ENCODE measurements at regions not wholly inside any gene's neighbourhood (a gene's known extent, or its start where the extent isn't known, plus 50 kb on each side); places are given as distances from the start of the nearest gene placed in this dataset.

DNA sequence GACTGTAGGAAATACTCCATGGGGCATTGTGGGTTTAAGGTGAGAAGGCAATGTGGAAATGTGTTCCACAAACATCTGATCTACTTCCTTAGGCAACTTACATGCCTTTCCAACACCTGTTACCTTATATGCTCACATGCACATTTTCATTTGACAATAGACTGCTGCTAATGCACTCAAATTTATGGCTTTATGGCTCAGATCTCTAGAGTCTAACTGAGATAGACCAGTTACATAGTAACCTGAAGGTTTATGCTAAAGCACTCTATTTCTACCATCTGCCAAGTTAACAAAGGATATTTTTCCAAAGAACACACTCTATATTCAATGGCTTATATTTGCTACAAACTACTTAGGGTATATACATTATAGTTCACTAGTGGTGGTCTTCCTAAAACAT, 969.0 kb downstream of the TECRL start:
- no peaks in the 10 kb centered on the region for H3K27me3 ChIP-seq (ENCODE audit: control insufficient read depth, extremely low read depth, insufficient read depth, low read length)
- no peaks in the 10 kb centered on the region for H3K79me2 ChIP-seq (ENCODE audit: control insufficient read depth, insufficient read depth, low read length)
- H4K20me1 ChIP-seq (ENCODE audit: control insufficient read depth, extremely low read depth, insufficient read depth, low read length) = no peaks in the 10 kb centered on the region
- no peak for FAIRE-seq
- dilution Hi-C loops (cut with MboI; ENCODE audit: extremely low pct_ligation_motif_present, low sequenced_read_pairs) = no loop called here
- no peak for DNase-seq (ENCODE audit: low read depth, low spot score)
- no peak overlapping the region for H2AFZ ChIP-seq (ENCODE audit: control insufficient read depth, low read length)
- no peaks in the 10 kb centered on the region for H3K9me1 ChIP-seq (ENCODE audit: control insufficient read depth, extremely low read depth, insufficient read depth, low read length)
- H3K9ac ChIP-seq (ENCODE audit: control insufficient read depth, extremely low read depth, insufficient read depth, low read length) = no peak overlapping the region
- no peaks in the 10 kb centered on the region for H3K36me3 ChIP-seq (ENCODE audit: control insufficient read depth in 2 of 2, extremely low read depth in 1 of 2, insufficient read depth in 2 of 2, low read length in 2 of 2)
- no peak overlapping the region for H3K4me3 ChIP-seq (ENCODE audit: control insufficient read depth in 2 of 3, extremely low read depth in 1 of 3, insufficient read depth in 2 of 3, low read depth in 1 of 3, low read length in 3 of 3)
- TF ChIP-seq, protein P1, sequence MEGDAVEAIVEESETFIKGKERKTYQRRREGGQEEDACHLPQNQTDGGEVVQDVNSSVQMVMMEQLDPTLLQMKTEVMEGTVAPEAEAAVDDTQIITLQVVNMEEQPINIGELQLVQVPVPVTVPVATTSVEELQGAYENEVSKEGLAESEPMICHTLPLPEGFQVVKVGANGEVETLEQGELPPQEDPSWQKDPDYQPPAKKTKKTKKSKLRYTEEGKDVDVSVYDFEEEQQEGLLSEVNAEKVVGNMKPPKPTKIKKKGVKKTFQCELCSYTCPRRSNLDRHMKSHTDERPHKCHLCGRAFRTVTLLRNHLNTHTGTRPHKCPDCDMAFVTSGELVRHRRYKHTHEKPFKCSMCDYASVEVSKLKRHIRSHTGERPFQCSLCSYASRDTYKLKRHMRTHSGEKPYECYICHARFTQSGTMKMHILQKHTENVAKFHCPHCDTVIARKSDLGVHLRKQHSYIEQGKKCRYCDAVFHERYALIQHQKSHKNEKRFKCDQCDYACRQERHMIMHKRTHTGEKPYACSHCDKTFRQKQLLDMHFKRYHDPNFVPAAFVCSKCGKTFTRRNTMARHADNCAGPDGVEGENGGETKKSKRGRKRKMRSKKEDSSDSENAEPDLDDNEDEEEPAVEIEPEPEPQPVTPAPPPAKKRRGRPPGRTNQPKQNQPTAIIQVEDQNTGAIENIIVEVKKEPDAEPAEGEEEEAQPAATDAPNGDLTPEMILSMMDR (optimal IDR thresholded peaks at IDR 0.05 in 1 of 3, IDR thresholded peaks at IDR 0.05 in 1 of 3, conservative IDR thresholded peaks at IDR 0.05 in 1 of 3; ENCODE audit: extremely low read depth in 1 of 3, insufficient read depth in 2 of 3, low read length in 3 of 3) = no peak
- no peak for TF ChIP-seq EZH2 (IDR thresholded peaks at IDR 0.05; ENCODE audit: low read length)
- H3K4me1 ChIP-seq (ENCODE audit: control insufficient read depth, extremely low read depth, insufficient read depth, low read length) = no peaks in the 10 kb centered on the region
- no peaks in the 10 kb centered on the region for H3K9me3 ChIP-seq (ENCODE audit: control insufficient read depth, low read depth, low read length)
- no peak overlapping the region for H3K27ac ChIP-seq (ENCODE audit: control insufficient read depth, insufficient read depth, low read length)
- no peak overlapping the region for H3K4me2 ChIP-seq (ENCODE audit: control insufficient read depth, extremely low read depth, insufficient read depth, low read depth, low read length)

DNA sequence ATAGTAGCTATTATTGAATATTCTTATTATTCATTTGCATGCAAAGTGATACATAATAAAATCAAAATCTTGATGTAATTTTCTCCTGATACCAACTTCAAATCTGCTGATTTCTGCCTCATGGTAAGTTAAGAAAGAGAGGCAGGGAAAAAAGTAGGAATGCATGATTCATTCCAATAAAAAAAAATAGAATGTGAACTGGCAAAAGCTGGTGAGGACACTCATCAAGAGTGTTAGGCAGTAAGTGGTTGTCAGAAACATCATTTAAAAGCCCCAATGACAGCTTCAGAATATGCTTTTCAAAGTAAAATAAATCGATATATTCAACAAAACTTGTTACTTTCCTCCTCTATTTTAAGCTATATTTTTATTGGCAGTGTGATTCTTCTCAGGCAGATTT, 979.1 kb downstream of the TECRL start:
- DNase-seq (ENCODE audit: low read depth, low spot score) = no peak
- H3K9ac ChIP-seq (ENCODE audit: control insufficient read depth, extremely low read depth, insufficient read depth, low read length) = no peak overlapping the region
- H3K4me2 ChIP-seq (ENCODE audit: control insufficient read depth, extremely low read depth, insufficient read depth, low read depth, low read length) = no peak overlapping the region

More for the DNA sequence above, 979.1 kb downstream of the TECRL start:
- Histone ChIP-seq H3K9me1 (ENCODE audit: control insufficient read depth, extremely low read depth, insufficient read depth, low read length) (no peaks in the 10 kb centered on the region), H4K20me1 (ENCODE audit: control insufficient read depth, extremely low read depth, insufficient read depth, low read length) (no peaks in the 10 kb centered on the region), H3K27me3 (ENCODE audit: control insufficient read depth, extremely low read depth, insufficient read depth, low read length) (no peaks in the 10 kb centered on the region), H3K27ac (ENCODE audit: control insufficient read depth, insufficient read depth, low read length) (no peak overlapping the region), H3K4me1 (ENCODE audit: control insufficient read depth, extremely low read depth, insufficient read depth, low read length) (no peaks in the 10 kb centered on the region), H3K9me3 (ENCODE audit: control insufficient read depth, low read depth, low read length) (no peaks in the 10 kb centered on the region), H3K79me2 (ENCODE audit: control insufficient read depth, insufficient read depth, low read length) (no peaks in the 10 kb centered on the region), H3K36me3 (ENCODE audit: control insufficient read depth in 2 of 2, extremely low read depth in 1 of 2, insufficient read depth in 2 of 2, low read length in 2 of 2) (no peaks in the 10 kb centered on the region), H2AFZ (ENCODE audit: control insufficient read depth, low read length) (no peak overlapping the region), H3K4me3 (ENCODE audit: control insufficient read depth in 2 of 3, extremely low read depth in 1 of 3, insufficient read depth in 2 of 3, low read depth in 1 of 3, low read length in 3 of 3) (no peak overlapping the region)
- dilution Hi-C loops (cut with MboI; ENCODE audit: extremely low pct_ligation_motif_present, low sequenced_read_pairs) = no loop called here
- no peak for FAIRE-seq
- no peak for TF ChIP-seq EZH2 (IDR thresholded peaks at IDR 0.05; ENCODE audit: low read length)
- TF ChIP-seq, protein P1 (optimal IDR thresholded peaks at IDR 0.05 in 1 of 3, IDR thresholded peaks at IDR 0.05 in 1 of 3, conservative IDR thresholded peaks at IDR 0.05 in 1 of 3; ENCODE audit: extremely low read depth in 1 of 3, insufficient read depth in 2 of 3, low read length in 3 of 3) = no peak

Data from keratinocyte (primary cell).